Fibroblast of lung (primary cell): ENCODE measurements at regions not wholly inside any gene's neighbourhood (a gene's known extent, or its start where the extent isn't known, plus 50 kb on each side); places are given as distances from the start of the nearest gene placed in this dataset.

Experiments
- EZH2 ChIP-seq: IDR thresholded peaks from 2 replicates; pipeline ENCODE4 v1.5.1; 2012; ENCODE audit warnings: low read length, control low read depth, mild to moderate bottlenecking; ENCODE audit errors: missing control alignments
- TF ChIP-seq, protein P1 (sequence below), 2 donors: IDR thresholded peaks in 1 of 2; conservative IDR thresholded peaks in 1 of 2; 1 replicate in 1 of 2; 2 replicates in 1 of 2; pipeline ENCODE4 v1.5.1; 2011 to 2012; ENCODE audit warnings: low read length in 2 of 2, control low read depth in 1 of 2, inconsistent platforms in 1 of 2, low read depth in 1 of 2, mild to moderate bottlenecking in 1 of 2

DNA sequence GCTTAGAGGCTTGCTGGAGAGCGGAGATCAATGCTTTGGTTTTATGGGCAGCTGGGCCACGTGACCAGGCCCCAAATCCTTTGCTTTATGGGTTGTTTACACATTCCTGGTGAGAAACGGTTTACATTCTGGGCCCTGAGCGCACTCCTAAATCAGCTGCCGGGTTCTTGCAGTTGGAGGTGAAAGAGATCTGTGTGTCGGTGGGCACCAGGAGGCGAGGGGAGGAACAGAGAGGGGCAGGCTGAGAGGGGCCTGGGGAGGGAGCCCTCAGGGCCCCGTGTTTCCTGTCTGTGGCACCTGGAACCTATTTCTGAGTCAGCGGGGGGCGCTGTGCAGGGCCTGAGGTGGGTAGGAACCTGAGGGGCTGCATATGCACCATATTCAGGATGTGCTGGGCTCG is 63.5 kb upstream of the HAND1 start:
- TF ChIP-seq, protein P1, sequence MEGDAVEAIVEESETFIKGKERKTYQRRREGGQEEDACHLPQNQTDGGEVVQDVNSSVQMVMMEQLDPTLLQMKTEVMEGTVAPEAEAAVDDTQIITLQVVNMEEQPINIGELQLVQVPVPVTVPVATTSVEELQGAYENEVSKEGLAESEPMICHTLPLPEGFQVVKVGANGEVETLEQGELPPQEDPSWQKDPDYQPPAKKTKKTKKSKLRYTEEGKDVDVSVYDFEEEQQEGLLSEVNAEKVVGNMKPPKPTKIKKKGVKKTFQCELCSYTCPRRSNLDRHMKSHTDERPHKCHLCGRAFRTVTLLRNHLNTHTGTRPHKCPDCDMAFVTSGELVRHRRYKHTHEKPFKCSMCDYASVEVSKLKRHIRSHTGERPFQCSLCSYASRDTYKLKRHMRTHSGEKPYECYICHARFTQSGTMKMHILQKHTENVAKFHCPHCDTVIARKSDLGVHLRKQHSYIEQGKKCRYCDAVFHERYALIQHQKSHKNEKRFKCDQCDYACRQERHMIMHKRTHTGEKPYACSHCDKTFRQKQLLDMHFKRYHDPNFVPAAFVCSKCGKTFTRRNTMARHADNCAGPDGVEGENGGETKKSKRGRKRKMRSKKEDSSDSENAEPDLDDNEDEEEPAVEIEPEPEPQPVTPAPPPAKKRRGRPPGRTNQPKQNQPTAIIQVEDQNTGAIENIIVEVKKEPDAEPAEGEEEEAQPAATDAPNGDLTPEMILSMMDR (conservative IDR thresholded peaks at IDR 0.05 in 1 of 2, IDR thresholded peaks at IDR 0.05 in 1 of 2; ENCODE audit: low read depth in 1 of 2, low read length in 2 of 2): no peak
- no peak for TF ChIP-seq EZH2
